ENCODE measurements at regions not wholly inside any gene's neighbourhood (a gene's known extent, or its start where the extent isn't known, plus 50 kb on each side); places are given as distances from the start of the nearest gene placed in this dataset.
A peak's percentile ranks its signal among the peaks of the same experiment; 100 is the strongest.

DNA sequence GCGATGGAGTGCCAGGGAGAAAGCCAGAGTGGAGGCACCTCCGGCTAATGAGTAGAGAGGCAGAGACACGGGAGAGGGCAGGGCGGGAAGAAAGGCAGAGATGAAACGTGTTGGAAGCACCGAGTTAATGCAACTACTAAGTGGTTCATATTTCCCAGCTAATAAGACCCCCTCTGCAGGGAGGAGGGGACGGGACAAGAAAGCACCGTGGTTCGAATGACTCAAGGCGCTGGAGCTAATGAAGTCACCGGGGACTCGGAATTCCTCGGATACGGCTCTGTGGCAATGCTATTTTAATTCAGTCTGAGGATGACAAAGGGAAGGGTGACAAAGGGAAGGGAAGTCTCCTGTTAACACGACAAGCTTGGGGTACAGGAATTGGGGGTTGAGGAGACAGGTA is 54.5 kb upstream of the RAPGEF1 start:
- H3K4me1 Mint-ChIP-seq, result peaks cover 14% of the 10 kb centered on the region
- no peak overlapping the region for H3K27ac ChIP-seq (ENCODE audit: low read depth)
- H2AFZ ChIP-seq, result no peak overlapping the region
- H3K4me3 ChIP-seq, result no peak overlapping the region
- H3K9me2 ChIP-seq (ENCODE audit: insufficient read depth), result no peaks in the 10 kb centered on the region
- peaks cover 14% of the 10 kb centered on the region for H3K27me3 Mint-ChIP-seq (ENCODE audit: insufficient read depth, low read depth, poor library complexity)
- peaks cover 12% of the 10 kb centered on the region; the same call in 1 of the 2 replicates for H3K4me1 ChIP-seq (ENCODE audit: insufficient read depth)
- no peaks in the 10 kb centered on the region for H3K36me3 ChIP-seq (ENCODE audit: insufficient read depth)
- H3K9me3 Mint-ChIP-seq, result peaks cover 9% of the 10 kb centered on the region; the same call in 2 of the 3 replicates
- H3K27me3 ChIP-seq (ENCODE audit: insufficient read depth), result no peaks in the 10 kb centered on the region
- ATAC-seq (no peak; the same call in 2 of the 3 replicates), DNase-seq (ENCODE audit: low spot score) (peak; percentile 44)
- peak overlapping the region; percentile 77 for H3K27ac Mint-ChIP-seq
- H3K4me2 ChIP-seq, result peak overlapping the region; percentile 36
- no peaks in the 10 kb centered on the region for H3K79me2 ChIP-seq (replicated peaks; ENCODE audit: insufficient read depth)
- no peaks in the 10 kb centered on the region; the same call in 2 of the 3 replicates for H3K36me3 Mint-ChIP-seq (ENCODE audit: low read depth)
- H4K20me1 ChIP-seq (replicated peaks; ENCODE audit: insufficient read depth), result no peaks in the 10 kb centered on the region; the same call in 1 of the 2 replicates
- H3F3A ChIP-seq (replicated peaks; ENCODE audit: low read depth), result no peaks in the 10 kb centered on the region
- no peak for TF ChIP-seq ZNF331 (CRISPR knock-in tag; IDR thresholded peaks at IDR 0.05; ENCODE audit: low read depth)
- no peak for TF ChIP-seq EZH2 (IDR thresholded peaks at IDR 0.05; ENCODE audit: low read depth, unreplicated experiment)
- TF ChIP-seq STAT1 (IDR thresholded peaks at IDR 0.05; ENCODE audit: unreplicated experiment), result no peak
- no peak for TF ChIP-seq ZNF462 (CRISPR knock-in tag; IDR thresholded peaks at IDR 0.05)
- TF ChIP-seq REST (IDR thresholded peaks at IDR 0.05; ENCODE audit: unreplicated experiment), result no peak
- TF ChIP-seq ZNF114 (CRISPR knock-in tag; IDR thresholded peaks at IDR 0.05), result no peak
- TF ChIP-seq, protein P1, sequence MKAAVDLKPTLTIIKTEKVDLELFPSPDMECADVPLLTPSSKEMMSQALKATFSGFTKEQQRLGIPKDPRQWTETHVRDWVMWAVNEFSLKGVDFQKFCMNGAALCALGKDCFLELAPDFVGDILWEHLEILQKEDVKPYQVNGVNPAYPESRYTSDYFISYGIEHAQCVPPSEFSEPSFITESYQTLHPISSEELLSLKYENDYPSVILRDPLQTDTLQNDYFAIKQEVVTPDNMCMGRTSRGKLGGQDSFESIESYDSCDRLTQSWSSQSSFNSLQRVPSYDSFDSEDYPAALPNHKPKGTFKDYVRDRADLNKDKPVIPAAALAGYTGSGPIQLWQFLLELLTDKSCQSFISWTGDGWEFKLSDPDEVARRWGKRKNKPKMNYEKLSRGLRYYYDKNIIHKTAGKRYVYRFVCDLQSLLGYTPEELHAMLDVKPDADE (IDR thresholded peaks at IDR 0.05), result no peak
- TF ChIP-seq JUNB (IDR thresholded peaks at IDR 0.05; ENCODE audit: unreplicated experiment), result no peak
- no peak for TF ChIP-seq CTCF (conservative IDR thresholded peaks at IDR 0.05; ENCODE audit: low read depth in 2 of 2)
- TF ChIP-seq CREB1 (CRISPR knock-in tag; IDR thresholded peaks at IDR 0.05; ENCODE audit: low read depth), result no peak
- no peak for TF ChIP-seq EZH2phosphoT487 (IDR thresholded peaks at IDR 0.05; ENCODE audit: unreplicated experiment)
- no peak for TF ChIP-seq NANOG (IDR thresholded peaks at IDR 0.05; ENCODE audit: borderline replicate concordance)
- TF ChIP-seq POLR2AphosphoS5 (IDR thresholded peaks at IDR 0.05; ENCODE audit: low read depth), result no peak
- H3K4me3 Mint-ChIP-seq, result no peak overlapping the region
